Caco-2 (cell line): ENCODE measurements at regions not wholly inside any gene's neighbourhood (a gene's known extent, or its start where the extent isn't known, plus 50 kb on each side); places are given as distances from the start of the nearest gene placed in this dataset.
A peak's percentile ranks its signal among the peaks of the same experiment; 100 is the strongest.

Experiments used
- BruUV-seq: library from RNA; stranded (reverse); fragments of 400-500 nt; replicated peaks from 2 replicates; lab custom pipeline; 2021; lab: Mats Ljungman, UMichigan
- CTCF ChIA-PET: fragments of 300-600 bp; sonication (Branson Sonifier 250); formaldehyde crosslinking; loops from one replicate; lab custom pipeline; 2022; ENCODE audit warnings: antibody characterized with exemption; lab: Charles Lee
- POLR2A ChIA-PET: fragments of 300-600 bp; sonication (Branson Sonifier 250); formaldehyde crosslinking; loops from one replicate; lab custom pipeline; 2022; ENCODE audit warnings: antibody characterized with exemption; lab: Charles Lee
- DNase-seq, 2 experiments: peaks; one replicate each; pipeline versions ENCODE4 v3.0.0 to v3.0.0-alpha.2; 2020 to 2022
- H3K27me3 ChIP-seq: replicated peaks from 2 replicates; pipeline ENCODE4 v1.6.0; 2011; ENCODE audit warnings: low read length; ENCODE audit not compliant: control insufficient read depth, insufficient read depth
- H3K36me3 ChIP-seq: 2 replicates; pipeline ENCODE4 v1.5.1; 2011; ENCODE audit warnings: low read length; ENCODE audit not compliant: control insufficient read depth, insufficient read depth
- H3K4me1 ChIP-seq: fragments of 250-450 bp; sonication (Bioruptor Pico); 2 replicates; pipeline ENCODE4 v1.5.1; 2020; ENCODE audit warnings: mild to moderate bottlenecking
- H3K4me3 ChIP-seq: 2 replicates; pipeline ENCODE4 v1.5.1; 2011; ENCODE audit warnings: low read depth, mild to moderate bottlenecking, control low read depth, low read length
- H3K9me3 ChIP-seq: fragments of 250-450 bp; sonication (Bioruptor Pico); 2 replicates; pipeline ENCODE4 v1.5.1; 2020; ENCODE audit warnings: mild to moderate bottlenecking, moderate library complexity
- H3K27ac Mint-ChIP-seq: one replicate; pipeline ENCODE4 v1.8.0; 2022; ENCODE audit warnings: mixed read lengths; ENCODE audit not compliant: unreplicated experiment
- H3K27me3 Mint-ChIP-seq: one replicate; pipeline ENCODE4 v1.8.0; 2022; ENCODE audit warnings: mixed read lengths; ENCODE audit not compliant: insufficient read depth, unreplicated experiment
- H3K36me3 Mint-ChIP-seq: one replicate; pipeline ENCODE4 v1.8.0; 2022; ENCODE audit warnings: mild to moderate bottlenecking, mixed read lengths; ENCODE audit not compliant: insufficient read depth, unreplicated experiment
- H3K4me1 Mint-ChIP-seq: one replicate; pipeline ENCODE4 v1.8.0; 2022; ENCODE audit warnings: low read depth, mixed read lengths; ENCODE audit not compliant: unreplicated experiment
- H3K4me3 Mint-ChIP-seq: one replicate; pipeline ENCODE4 v1.8.0; 2022; ENCODE audit warnings: mild to moderate bottlenecking, moderate library complexity, mixed read lengths; ENCODE audit not compliant: unreplicated experiment
- H3K9me3 Mint-ChIP-seq: one replicate; pipeline ENCODE4 v1.8.0; 2022; ENCODE audit warnings: mixed read lengths; ENCODE audit not compliant: unreplicated experiment
- intact Hi-C: fragments of 100-400 bp; cut with micrococcal nuclease; formaldehyde crosslinking; loops from one replicate; pipeline ENCODE4 v1.10.0; 2022; ENCODE audit not compliant: unreplicated experiment
- TF ChIP-seq, protein P1 (sequence below), 2 experiments: fragments of 200-600 bp in 1 of 2; IDR thresholded peaks; 1 replicate in 1 of 2; 2 replicates in 1 of 2; pipeline versions ENCODE4 v1.5.1 to v1.8.0; 2011 to 2022; ENCODE audit warnings: antibody characterized with exemption in 1 of 2, control low read depth in 1 of 2, inconsistent platforms in 1 of 2, low read depth in 1 of 2, low read length in 1 of 2, mild to moderate bottlenecking in 1 of 2, moderate library complexity in 1 of 2; ENCODE audit not compliant: insufficient read depth in 1 of 2, severe bottlenecking in 1 of 2, unreplicated experiment in 1 of 2

GRCh38 chr3:109532257-109533216 lies 195.2 kb upstream of the DPPA4 start:
- Histone ChIP-seq H3K27me3 (no peaks in the 10 kb centered on the region), H3K4me3 (no peak overlapping the region), H3K4me1 (no peaks in the 10 kb centered on the region), H3K9me3 (no peaks in the 10 kb centered on the region), H3K36me3 (no peaks in the 10 kb centered on the region)
- DNase-seq: peak; percentile 54 to 69
- Mint-ChIP-seq H3K27me3 (no peaks in the 10 kb centered on the region), H3K9me3 (no peaks in the 10 kb centered on the region), H3K27ac (no peak overlapping the region), H3K4me1 (no peaks in the 10 kb centered on the region), H3K36me3 (no peaks in the 10 kb centered on the region), H3K4me3 (no peak overlapping the region)
- no TSS peak for BruUV-seq
- intact Hi-C loops: loop anchor here (5.0 kb wide), 1 partner anchor 255 kb away; no protein-coding TSS in a partner anchor
- ChIA-PET POLR2A (no interaction called here), CTCF (no interaction called here)
- TF ChIP-seq, protein P1, sequence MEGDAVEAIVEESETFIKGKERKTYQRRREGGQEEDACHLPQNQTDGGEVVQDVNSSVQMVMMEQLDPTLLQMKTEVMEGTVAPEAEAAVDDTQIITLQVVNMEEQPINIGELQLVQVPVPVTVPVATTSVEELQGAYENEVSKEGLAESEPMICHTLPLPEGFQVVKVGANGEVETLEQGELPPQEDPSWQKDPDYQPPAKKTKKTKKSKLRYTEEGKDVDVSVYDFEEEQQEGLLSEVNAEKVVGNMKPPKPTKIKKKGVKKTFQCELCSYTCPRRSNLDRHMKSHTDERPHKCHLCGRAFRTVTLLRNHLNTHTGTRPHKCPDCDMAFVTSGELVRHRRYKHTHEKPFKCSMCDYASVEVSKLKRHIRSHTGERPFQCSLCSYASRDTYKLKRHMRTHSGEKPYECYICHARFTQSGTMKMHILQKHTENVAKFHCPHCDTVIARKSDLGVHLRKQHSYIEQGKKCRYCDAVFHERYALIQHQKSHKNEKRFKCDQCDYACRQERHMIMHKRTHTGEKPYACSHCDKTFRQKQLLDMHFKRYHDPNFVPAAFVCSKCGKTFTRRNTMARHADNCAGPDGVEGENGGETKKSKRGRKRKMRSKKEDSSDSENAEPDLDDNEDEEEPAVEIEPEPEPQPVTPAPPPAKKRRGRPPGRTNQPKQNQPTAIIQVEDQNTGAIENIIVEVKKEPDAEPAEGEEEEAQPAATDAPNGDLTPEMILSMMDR (IDR thresholded peaks at IDR 0.05; ENCODE audit: insufficient read depth in 1 of 2, low read depth in 1 of 2, low read length in 1 of 2, severe bottlenecking in 1 of 2, unreplicated experiment in 1 of 2): peak in 1 of 2 experiments; percentile 32

- TF ChIP-seq, protein P1 (IDR thresholded peaks at IDR 0.05; ENCODE audit: insufficient read depth in 1 of 2, low read depth in 1 of 2, low read length in 1 of 2, severe bottlenecking in 1 of 2, unreplicated experiment in 1 of 2): no peak
- peaks cover 4% of the 10 kb centered on the region for H3K27me3 Mint-ChIP-seq
- H3K27me3 ChIP-seq: no peaks in the 10 kb centered on the region
- H3K4me3 ChIP-seq: no peak overlapping the region
- no peaks in the 10 kb centered on the region for H3K36me3 ChIP-seq
- no peak overlapping the region for H3K4me3 Mint-ChIP-seq
- H3K27ac Mint-ChIP-seq: no peak overlapping the region
- BruUV-seq: no TSS peak
- peaks cover 5% of the 10 kb centered on the region for H3K9me3 Mint-ChIP-seq
- no peaks in the 10 kb centered on the region for H3K36me3 Mint-ChIP-seq
- ChIA-PET CTCF (no interaction called here), POLR2A (no interaction called here)
- H3K4me1 Mint-ChIP-seq: no peaks in the 10 kb centered on the region
- no peak for DNase-seq
- no peaks in the 10 kb centered on the region for H3K4me1 ChIP-seq
- H3K9me3 ChIP-seq: no peaks in the 10 kb centered on the region; the same call in 1 of the 2 replicates
- intact Hi-C loops: no loop called here
Measured at GRCh38 chr3:109545746-109546145, 208.4 kb upstream of the DPPA4 start.

DNA sequence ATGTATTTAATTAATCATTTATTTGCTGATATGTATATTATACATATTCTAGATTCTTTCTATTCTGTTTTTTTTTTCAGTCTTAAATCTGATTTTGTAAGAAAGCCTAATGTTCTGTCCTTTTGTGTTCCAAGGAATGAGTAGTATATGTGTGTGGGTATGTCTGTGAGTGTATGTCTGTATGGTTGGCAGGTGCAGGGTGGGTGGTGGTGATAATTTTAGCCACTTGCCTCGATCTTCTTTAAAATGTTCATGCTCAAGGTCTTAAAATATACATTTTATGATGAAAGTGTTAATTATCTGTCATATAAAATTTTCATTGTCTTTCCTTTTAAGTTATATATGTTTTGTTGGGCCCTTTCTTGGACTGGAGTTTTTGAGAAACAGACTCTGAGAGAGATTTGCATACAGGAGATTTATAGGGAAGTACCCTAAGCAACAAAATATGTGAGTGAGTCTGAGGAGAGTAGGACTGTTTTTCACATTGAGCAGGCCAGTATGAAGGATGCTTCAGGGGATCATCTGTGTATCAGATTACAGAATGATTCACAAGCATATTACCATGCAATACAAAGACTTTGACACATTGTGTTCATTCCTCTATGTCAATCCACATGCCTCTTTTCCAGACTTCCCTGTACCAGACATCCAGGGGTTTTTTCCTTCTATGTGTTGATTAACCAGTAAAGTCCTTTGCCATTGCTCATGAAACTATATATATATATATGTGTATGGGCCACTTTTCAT lies 211.0 kb upstream of the DPPA4 start:
- no peak overlapping the region for H3K4me3 ChIP-seq
- BruUV-seq: no TSS peak
- Mint-ChIP-seq H3K27ac (no peak overlapping the region), H3K4me1 (no peaks in the 10 kb centered on the region), H3K4me3 (no peak overlapping the region), H3K27me3 (no peaks in the 10 kb centered on the region), H3K9me3 (no peaks in the 10 kb centered on the region), H3K36me3 (no peaks in the 10 kb centered on the region)
- intact Hi-C loops: no loop called here
- no peaks in the 10 kb centered on the region for H3K4me1 ChIP-seq
- H3K9me3 ChIP-seq: no peaks in the 10 kb centered on the region; the same call in 1 of the 2 replicates
- TF ChIP-seq, protein P1 (IDR thresholded peaks at IDR 0.05; ENCODE audit: insufficient read depth in 1 of 2, low read depth in 1 of 2, low read length in 1 of 2, severe bottlenecking in 1 of 2, unreplicated experiment in 1 of 2): no peak
- DNase-seq: no peak
- POLR2A ChIA-PET: no interaction called here
- H3K36me3 ChIP-seq: no peaks in the 10 kb centered on the region
- CTCF ChIA-PET: no interaction called here
- no peaks in the 10 kb centered on the region for H3K27me3 ChIP-seq
